Astrocyte (in vitro differentiated cells and primary cell): ENCODE measurements at regions not wholly inside any gene's neighbourhood (a gene's known extent, or its start where the extent isn't known, plus 50 kb on each side); places are given as distances from the start of the nearest gene placed in this dataset.

ENCODE experiments used
- DNase-seq: peaks from one replicate; pipeline ENCODE4 v3.0.0-alpha.2; 2010; ENCODE audit warnings: low read depth
- FAIRE-seq: peaks from 2 replicates; lab custom pipeline; 2011; peaks lifted over from hg19 to GRCh38; lab: Jason Lieb, UNC
- H2AFZ ChIP-seq: 2 replicates; pipeline ENCODE4 v1.6.0; 2012; ENCODE audit warnings: low read depth, low read length, inconsistent platforms
- H3K27ac ChIP-seq: 2 replicates; pipeline ENCODE4 v1.5.1; 2011; ENCODE audit warnings: low read depth, low read length, inconsistent platforms
- H3K27me3 ChIP-seq: 2 replicates; pipeline ENCODE4 v1.6.0; 2011; ENCODE audit warnings: low read length, inconsistent platforms; ENCODE audit not compliant: insufficient read depth
- H3K36me3 ChIP-seq: 2 replicates; pipeline ENCODE4 v1.5.1; 2011; ENCODE audit warnings: low read length, inconsistent platforms; ENCODE audit not compliant: insufficient read depth
- H3K4me1 ChIP-seq: 2 replicates; pipeline ENCODE4 v1.5.1; 2011; ENCODE audit warnings: low read length, inconsistent platforms; ENCODE audit not compliant: insufficient read depth
- H3K4me2 ChIP-seq: 2 replicates; pipeline ENCODE4 v1.6.0; 2012; ENCODE audit warnings: low read length, inconsistent platforms
- H3K4me3 ChIP-seq: 2 replicates; pipeline ENCODE4 v1.5.1; 2011; ENCODE audit warnings: low read depth, mild to moderate bottlenecking, low read length, inconsistent platforms; ENCODE audit not compliant: insufficient read depth
- H3K79me2 ChIP-seq: 2 replicates; pipeline ENCODE4 v1.6.0; 2012; ENCODE audit warnings: mild to moderate bottlenecking, low read length, inconsistent platforms; ENCODE audit not compliant: insufficient read depth
- H3K9ac ChIP-seq: 2 replicates; pipeline ENCODE4 v1.6.0; 2012; ENCODE audit warnings: mild to moderate bottlenecking, low read length, inconsistent platforms
- H3K9me3 ChIP-seq: 2 replicates; pipeline ENCODE4 v1.5.1; 2012; ENCODE audit warnings: low read depth, mild to moderate bottlenecking, low read length, inconsistent platforms; ENCODE audit not compliant: insufficient read depth
- H4K20me1 ChIP-seq: 2 replicates; pipeline ENCODE4 v1.6.0; 2012; ENCODE audit warnings: low read length, inconsistent platforms; ENCODE audit not compliant: insufficient read depth
- H3K27ac Mint-ChIP-seq: one replicate; pipeline ENCODE4 v1.8.0; 2021; ENCODE audit warnings: mild to moderate bottlenecking, mixed read lengths; ENCODE audit not compliant: unreplicated experiment
- H3K27me3 Mint-ChIP-seq: one replicate; pipeline ENCODE4 v1.8.0; 2021; ENCODE audit warnings: low read depth, mixed read lengths; ENCODE audit not compliant: unreplicated experiment
- H3K36me3 Mint-ChIP-seq: one replicate; pipeline ENCODE4 v1.8.0; 2021; ENCODE audit warnings: low read depth, mixed read lengths; ENCODE audit not compliant: unreplicated experiment
- H3K4me1 Mint-ChIP-seq: one replicate; pipeline ENCODE4 v1.8.0; 2021; ENCODE audit warnings: low read depth, mixed read lengths; ENCODE audit not compliant: unreplicated experiment
- H3K4me3 Mint-ChIP-seq: one replicate; pipeline ENCODE4 v1.8.0; 2021; ENCODE audit warnings: mild to moderate bottlenecking, moderate library complexity, mixed read lengths; ENCODE audit not compliant: unreplicated experiment
- H3K9me3 Mint-ChIP-seq: one replicate; pipeline ENCODE4 v1.8.0; 2021; ENCODE audit warnings: mild to moderate bottlenecking, mixed read lengths; ENCODE audit not compliant: unreplicated experiment
- EZH2 ChIP-seq: IDR thresholded peaks from 2 replicates; pipeline ENCODE4 v1.6.1; 2012; ENCODE audit warnings: mild to moderate bottlenecking, low read length, inconsistent platforms; ENCODE audit not compliant: insufficient read depth
- TF ChIP-seq, protein P1 (sequence below): IDR thresholded peaks from 2 replicates; pipeline ENCODE4 v1.5.1; 2011; ENCODE audit warnings: low read depth, mild to moderate bottlenecking, inconsistent platforms, low read length, moderate library complexity; ENCODE audit not compliant: insufficient read depth

DNA sequence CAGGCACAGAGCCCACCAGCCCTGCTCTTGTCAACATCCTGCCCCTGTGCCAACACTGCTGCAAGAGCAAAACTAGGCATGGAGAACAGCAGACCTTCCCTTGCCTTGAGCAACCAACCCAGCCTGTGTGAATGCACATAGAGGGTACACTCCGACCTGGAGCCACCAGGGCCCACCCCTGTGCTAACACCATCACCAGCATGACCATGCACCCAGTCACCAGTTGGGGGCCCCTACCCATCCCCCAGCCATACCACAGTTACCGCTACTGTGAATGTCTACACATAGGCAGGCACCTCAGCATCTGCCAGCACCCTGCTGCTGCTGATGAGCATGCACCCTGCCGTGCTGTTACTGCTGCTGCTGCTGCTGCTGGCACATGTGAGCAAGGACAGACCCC, 301.9 kb upstream of the ST6GAL2 start:
- H3K36me3 Mint-ChIP-seq, result no peaks in the 10 kb centered on the region
- Histone ChIP-seq H3K79me2 (no peaks in the 10 kb centered on the region), H2AFZ (no peak overlapping the region), H3K4me1 (no peaks in the 10 kb centered on the region), H3K27ac (no peak overlapping the region), H4K20me1 (no peaks in the 10 kb centered on the region), H3K27me3 (no peaks in the 10 kb centered on the region), H3K4me3 (no peak overlapping the region), H3K4me2 (no peak overlapping the region), H3K9ac (no peak overlapping the region), H3K36me3 (no peaks in the 10 kb centered on the region), H3K9me3 (no peaks in the 10 kb centered on the region)
- H3K4me3 Mint-ChIP-seq, result no peak overlapping the region
- H3K27me3 Mint-ChIP-seq, result peaks cover 7% of the 10 kb centered on the region
- FAIRE-seq, result no peak
- DNase-seq, result no peak
- H3K27ac Mint-ChIP-seq, result no peak overlapping the region
- no peaks in the 10 kb centered on the region for H3K4me1 Mint-ChIP-seq
- TF ChIP-seq, protein P1, sequence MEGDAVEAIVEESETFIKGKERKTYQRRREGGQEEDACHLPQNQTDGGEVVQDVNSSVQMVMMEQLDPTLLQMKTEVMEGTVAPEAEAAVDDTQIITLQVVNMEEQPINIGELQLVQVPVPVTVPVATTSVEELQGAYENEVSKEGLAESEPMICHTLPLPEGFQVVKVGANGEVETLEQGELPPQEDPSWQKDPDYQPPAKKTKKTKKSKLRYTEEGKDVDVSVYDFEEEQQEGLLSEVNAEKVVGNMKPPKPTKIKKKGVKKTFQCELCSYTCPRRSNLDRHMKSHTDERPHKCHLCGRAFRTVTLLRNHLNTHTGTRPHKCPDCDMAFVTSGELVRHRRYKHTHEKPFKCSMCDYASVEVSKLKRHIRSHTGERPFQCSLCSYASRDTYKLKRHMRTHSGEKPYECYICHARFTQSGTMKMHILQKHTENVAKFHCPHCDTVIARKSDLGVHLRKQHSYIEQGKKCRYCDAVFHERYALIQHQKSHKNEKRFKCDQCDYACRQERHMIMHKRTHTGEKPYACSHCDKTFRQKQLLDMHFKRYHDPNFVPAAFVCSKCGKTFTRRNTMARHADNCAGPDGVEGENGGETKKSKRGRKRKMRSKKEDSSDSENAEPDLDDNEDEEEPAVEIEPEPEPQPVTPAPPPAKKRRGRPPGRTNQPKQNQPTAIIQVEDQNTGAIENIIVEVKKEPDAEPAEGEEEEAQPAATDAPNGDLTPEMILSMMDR, result no peak
- no peak for TF ChIP-seq EZH2
- H3K9me3 Mint-ChIP-seq, result no peaks in the 10 kb centered on the region

DNA sequence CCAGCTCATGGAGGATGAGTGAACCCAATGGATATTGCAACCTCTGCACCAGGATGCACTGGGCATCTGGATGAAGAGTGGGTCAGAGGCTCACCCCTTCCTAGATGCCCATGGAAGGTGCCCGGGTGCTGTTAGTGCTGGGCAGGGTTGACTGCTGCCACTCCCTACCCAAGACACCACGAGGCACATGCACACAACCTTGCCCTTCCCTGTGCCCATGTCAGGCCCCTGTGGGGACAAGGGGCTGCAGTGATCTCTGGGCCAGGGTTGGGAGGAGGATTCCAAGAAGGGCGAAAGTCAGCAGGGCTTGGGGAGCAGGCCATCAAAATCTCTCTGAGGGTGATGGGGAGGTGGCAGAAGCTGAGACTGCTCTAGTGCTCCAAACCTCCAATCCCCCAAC, 309.7 kb upstream of the ST6GAL2 start:
- no peak for DNase-seq
- no peak for FAIRE-seq
- no peak for TF ChIP-seq EZH2
- TF ChIP-seq, protein P1, result no peak

DNA sequence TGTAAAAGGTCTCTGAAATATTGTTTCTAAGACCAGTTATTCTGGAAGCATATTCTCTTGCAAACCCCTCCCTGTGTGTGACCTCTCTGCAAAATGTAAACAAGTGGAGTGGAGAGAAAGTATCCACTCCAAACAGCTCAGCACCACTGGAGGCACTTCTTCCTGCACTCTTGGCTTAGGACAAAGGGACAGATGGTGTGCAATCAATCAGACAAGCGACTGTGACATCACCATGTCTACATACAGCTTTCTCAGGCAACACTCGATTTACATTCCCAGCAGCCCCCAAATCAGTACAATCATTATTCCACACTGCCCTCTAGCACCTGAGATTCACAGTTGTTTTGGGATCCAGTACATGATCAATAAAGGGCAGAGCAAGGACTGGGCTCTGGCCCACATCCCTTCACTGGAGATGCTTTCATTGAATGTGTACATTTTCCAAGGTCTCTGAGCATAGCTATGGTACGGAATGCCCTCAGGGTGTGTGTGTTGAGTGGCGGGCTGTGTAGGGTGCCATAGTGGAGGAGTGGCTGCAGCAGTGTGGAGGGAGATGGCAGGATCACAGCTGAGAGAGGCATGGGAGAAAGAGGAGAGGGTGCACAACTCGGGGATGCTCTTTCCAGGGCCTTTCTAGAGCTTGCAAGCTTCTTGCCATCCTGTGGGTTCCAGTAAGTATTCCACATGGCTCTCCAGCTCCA, 311.8 kb upstream of the ST6GAL2 start:
- Histone ChIP-seq H3K79me2 (no peaks in the 10 kb centered on the region), H3K4me1 (no peaks in the 10 kb centered on the region), H2AFZ (no peak overlapping the region), H3K27me3 (no peaks in the 10 kb centered on the region), H4K20me1 (no peaks in the 10 kb centered on the region), H3K36me3 (no peaks in the 10 kb centered on the region), H3K4me2 (no peak overlapping the region), H3K9ac (no peak overlapping the region), H3K4me3 (no peak overlapping the region), H3K27ac (no peak overlapping the region), H3K9me3 (no peaks in the 10 kb centered on the region)
- TF ChIP-seq, protein P1, result no peak
- no peak for TF ChIP-seq EZH2
- no peak for DNase-seq
- Mint-ChIP-seq H3K4me1 (no peaks in the 10 kb centered on the region), H3K27ac (no peak overlapping the region), H3K4me3 (no peak overlapping the region), H3K36me3 (no peaks in the 10 kb centered on the region), H3K9me3 (no peaks in the 10 kb centered on the region), H3K27me3 (no peaks in the 10 kb centered on the region)
- FAIRE-seq, result no peak

More for the DNA sequence above, 309.7 kb upstream of the ST6GAL2 start:
- no peak overlapping the region for H3K27ac ChIP-seq
- no peaks in the 10 kb centered on the region for H4K20me1 ChIP-seq
- Mint-ChIP-seq H3K27me3 (no peaks in the 10 kb centered on the region), H3K36me3 (no peaks in the 10 kb centered on the region), H3K27ac (no peak overlapping the region), H3K9me3 (no peaks in the 10 kb centered on the region), H3K4me3 (no peak overlapping the region), H3K4me1 (no peaks in the 10 kb centered on the region)
- H3K4me1 ChIP-seq, result no peaks in the 10 kb centered on the region
- no peaks in the 10 kb centered on the region for H3K9me3 ChIP-seq
- no peak overlapping the region for H3K9ac ChIP-seq
- H3K4me2 ChIP-seq, result no peak overlapping the region
- no peaks in the 10 kb centered on the region for H3K79me2 ChIP-seq
- no peak overlapping the region for H2AFZ ChIP-seq
- H3K36me3 ChIP-seq, result no peaks in the 10 kb centered on the region
- H3K4me3 ChIP-seq, result no peak overlapping the region
- no peaks in the 10 kb centered on the region for H3K27me3 ChIP-seq
